ENCODE measurements at regions not wholly inside any gene's neighbourhood (a gene's known extent, or its start where the extent isn't known, plus 50 kb on each side); places are given as distances from the start of the nearest gene placed in this dataset.

- H3K36me3 Mint-ChIP-seq = no peaks in the 10 kb centered on the region
- H3K4me1 Mint-ChIP-seq = peaks cover 12% of the 10 kb centered on the region
- H3K27ac Mint-ChIP-seq = no peak overlapping the region
- H3K4me3 Mint-ChIP-seq = no peak overlapping the region
- no peak for DNase-seq (ENCODE audit: low spot score in 2 of 2, unreplicated experiment in 2 of 2)
- peaks cover 26% of the 10 kb centered on the region for H3K27me3 Mint-ChIP-seq (ENCODE audit: low read depth)
- H3K9me3 Mint-ChIP-seq = no peaks in the 10 kb centered on the region
- TF ChIP-seq CTCF (IDR thresholded peaks at IDR 0.05; ENCODE audit: unreplicated experiment) = no peak
Measured at GRCh38 chr6:14511061-14511586, 393.6 kb downstream of the CD83 start.

GRCh38 chr6:14512246-14512645, 394.7 kb downstream of the CD83 start:
- Mint-ChIP-seq H3K27me3 (ENCODE audit: low read depth) (peaks cover 24% of the 10 kb centered on the region), H3K4me3 (no peak overlapping the region), H3K4me1 (peaks cover 23% of the 10 kb centered on the region), H3K36me3 (no peaks in the 10 kb centered on the region), H3K9me3 (no peaks in the 10 kb centered on the region), H3K27ac (no peak overlapping the region)
- TF ChIP-seq CTCF (IDR thresholded peaks at IDR 0.05; ENCODE audit: unreplicated experiment) = no peak
- DNase-seq (ENCODE audit: low spot score in 2 of 2, unreplicated experiment in 2 of 2) = no peak

- no peak for DNase-seq (ENCODE audit: low spot score in 2 of 2, unreplicated experiment in 2 of 2)
- Mint-ChIP-seq H3K27ac (peak overlapping the region; percentile 7), H3K36me3 (no peaks in the 10 kb centered on the region), H3K4me3 (no peak overlapping the region), H3K9me3 (no peaks in the 10 kb centered on the region), H3K27me3 (ENCODE audit: low read depth) (peaks cover 24% of the 10 kb centered on the region), H3K4me1 (peaks cover 31% of the 10 kb centered on the region)
- TF ChIP-seq CTCF (IDR thresholded peaks at IDR 0.05; ENCODE audit: unreplicated experiment) = no peak
Measured at GRCh38 chr6:14513496-14514393, 396.2 kb downstream of the CD83 start.

GRCh38 chr6:14516956-14517355, 399.4 kb downstream of the CD83 start:
- H3K36me3 Mint-ChIP-seq = no peaks in the 10 kb centered on the region

GRCh38 chr6:14517516-14518105, 400.0 kb downstream of the CD83 start:
- H3K4me1 Mint-ChIP-seq = peaks cover 31% of the 10 kb centered on the region
- H3K4me3 Mint-ChIP-seq = no peak overlapping the region
- no peak for TF ChIP-seq CTCF (IDR thresholded peaks at IDR 0.05; ENCODE audit: unreplicated experiment)
- H3K9me3 Mint-ChIP-seq = peaks cover 4% of the 10 kb centered on the region
- DNase-seq (ENCODE audit: low spot score in 2 of 2, unreplicated experiment in 2 of 2) = no peak
- H3K27ac Mint-ChIP-seq = no peak overlapping the region
- H3K27me3 Mint-ChIP-seq (ENCODE audit: low read depth) = peaks cover 8% of the 10 kb centered on the region
- no peaks in the 10 kb centered on the region for H3K36me3 Mint-ChIP-seq

More at GRCh38 chr6:14516956-14517355, 399.4 kb downstream of the CD83 start:
- TF ChIP-seq CTCF (IDR thresholded peaks at IDR 0.05; ENCODE audit: unreplicated experiment) = no peak
- Mint-ChIP-seq H3K9me3 (peaks cover 4% of the 10 kb centered on the region), H3K27me3 (ENCODE audit: low read depth) (peaks cover 8% of the 10 kb centered on the region), H3K4me1 (peaks cover 31% of the 10 kb centered on the region), H3K27ac (no peak overlapping the region), H3K4me3 (no peak overlapping the region)
- DNase-seq (ENCODE audit: low spot score in 2 of 2, unreplicated experiment in 2 of 2) = no peak
